22Rv1 (cell line): ENCODE measurements at regions not wholly inside any gene's neighbourhood (a gene's known extent, or its start where the extent isn't known, plus 50 kb on each side); places are given as distances from the start of the nearest gene placed in this dataset.

ENCODE experiments used
- H3K27ac ChIP-seq: fragments of 450-650 bp; 2 replicates; pipeline ENCODE4 v1.5.1; 2017
- CTCF ChIP-seq: fragments of 450-650 bp; IDR thresholded peaks from 2 replicates; pipeline ENCODE4 v1.5.1; 2017; ENCODE audit warnings: mild to moderate bottlenecking
- ZFX ChIP-seq: fragments of 450-650 bp; IDR thresholded peaks from 2 replicates; pipeline ENCODE4 v1.6.1; 2017; ENCODE audit warnings: antibody characterized with exemption, borderline replicate concordance

- TF ChIP-seq ZFX: no peak
- no peak for TF ChIP-seq CTCF
- no peak overlapping the region for H3K27ac ChIP-seq
These were observed 115.6 kb upstream of the SLC45A1 start for GRCh38 chr1:8202182-8202905.

GRCh38 chr1:8201331-8201861 is 116.5 kb upstream of the SLC45A1 start:
- no peak overlapping the region for H3K27ac ChIP-seq
- TF ChIP-seq ZFX (no peak), CTCF (no peak)

- no peak overlapping the region for H3K27ac ChIP-seq
- TF ChIP-seq ZFX: no peak
- no peak for TF ChIP-seq CTCF
These were observed 117.4 kb upstream of the SLC45A1 start for GRCh38 chr1:8200317-8201115.

- TF ChIP-seq ZFX (no peak), CTCF (no peak)
- no peak overlapping the region for H3K27ac ChIP-seq
These were observed 119.4 kb upstream of the SLC45A1 start for GRCh38 chr1:8198522-8198921.

- TF ChIP-seq CTCF (no peak), ZFX (no peak)
- H3K27ac ChIP-seq: no peak overlapping the region
These were observed 120.2 kb upstream of the SLC45A1 start for GRCh38 chr1:8197493-8198282.

GRCh38 chr1:8194481-8195227 is 123.3 kb upstream of the SLC45A1 start:
- H3K27ac ChIP-seq: peak overlapping the region; percentile 68
- TF ChIP-seq CTCF (no peak), ZFX (no peak)
